Endothelial cell of umbilical vein (primary cell): ENCODE measurements at regions not wholly inside any gene's neighbourhood (a gene's known extent, or its start where the extent isn't known, plus 50 kb on each side); places are given as distances from the start of the nearest gene placed in this dataset.

Source experiments
- EZH2 ChIP-seq: IDR thresholded peaks from 2 replicates; pipeline ENCODE4 v1.6.1; 2012; ENCODE audit warnings: borderline replicate concordance, low read depth, mild to moderate bottlenecking, moderate library complexity, low read length, inconsistent platforms; ENCODE audit not compliant: severe bottlenecking
- POLR2A ChIP-seq: IDR thresholded peaks from 2 replicates; pipeline ENCODE4 v1.6.1; 2012; ENCODE audit warnings: low read depth, mild to moderate bottlenecking, control low read depth, low read length
- POLR2AphosphoS5 ChIP-seq: IDR thresholded peaks from 2 replicates; pipeline ENCODE4 v1.6.1; 2012; ENCODE audit warnings: low read depth, mild to moderate bottlenecking, control low read depth, low read length, moderate library complexity; ENCODE audit not compliant: insufficient read depth
- TF ChIP-seq, protein P1 (sequence below): IDR thresholded peaks from 2 replicates; pipeline ENCODE4 v1.6.1; 2011; ENCODE audit not compliant: insufficient read depth, insufficient read length
- TF ChIP-seq, protein P2 (sequence below), 2 donors: IDR thresholded peaks; 1 replicate in 1 of 2; 2 replicates in 1 of 2; pipeline ENCODE4 v1.5.1; 2011; ENCODE audit warnings: low read length in 2 of 2, mild to moderate bottlenecking in 2 of 2, moderate library complexity in 2 of 2, control low read depth in 1 of 2, inconsistent platforms in 1 of 2, low read depth in 1 of 2; ENCODE audit not compliant: insufficient read depth in 1 of 2; ENCODE audit errors: extremely low read depth in 1 of 2

DNA sequence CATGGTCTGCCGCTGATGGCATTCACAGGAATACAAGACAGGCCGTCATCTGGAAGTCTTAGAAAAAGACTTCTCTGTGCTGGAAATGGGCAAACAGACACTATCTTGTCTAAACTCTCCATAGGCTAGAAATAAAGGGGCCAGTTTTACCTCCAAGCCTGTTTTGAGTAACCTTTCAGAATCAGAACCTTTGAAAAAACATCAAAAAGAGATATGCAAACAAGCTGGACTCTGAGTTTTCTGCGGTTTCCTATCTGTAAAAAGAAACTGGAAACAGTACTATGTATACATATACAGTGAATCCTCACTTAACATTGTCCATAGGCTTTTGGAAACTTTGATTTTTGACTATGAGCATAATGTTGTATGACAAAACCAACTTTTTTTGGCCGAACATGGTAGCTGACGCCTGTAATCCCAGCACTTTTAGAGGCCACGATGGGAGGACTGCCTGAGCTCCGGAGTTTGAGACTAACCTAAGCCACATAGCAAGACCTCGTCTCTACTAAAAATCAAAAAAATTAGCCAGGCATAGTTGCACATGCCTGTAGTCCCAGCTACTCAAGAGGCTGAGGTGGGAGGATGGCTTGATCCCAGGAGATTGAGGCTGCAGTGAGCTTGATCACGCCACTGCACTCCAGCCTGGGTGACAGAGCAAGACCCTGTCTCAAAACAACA is 92.9 kb upstream of the MAX start:
- TF ChIP-seq, protein P1, sequence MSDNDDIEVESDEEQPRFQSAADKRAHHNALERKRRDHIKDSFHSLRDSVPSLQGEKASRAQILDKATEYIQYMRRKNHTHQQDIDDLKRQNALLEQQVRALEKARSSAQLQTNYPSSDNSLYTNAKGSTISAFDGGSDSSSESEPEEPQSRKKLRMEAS = no peak
- TF ChIP-seq, protein P2, sequence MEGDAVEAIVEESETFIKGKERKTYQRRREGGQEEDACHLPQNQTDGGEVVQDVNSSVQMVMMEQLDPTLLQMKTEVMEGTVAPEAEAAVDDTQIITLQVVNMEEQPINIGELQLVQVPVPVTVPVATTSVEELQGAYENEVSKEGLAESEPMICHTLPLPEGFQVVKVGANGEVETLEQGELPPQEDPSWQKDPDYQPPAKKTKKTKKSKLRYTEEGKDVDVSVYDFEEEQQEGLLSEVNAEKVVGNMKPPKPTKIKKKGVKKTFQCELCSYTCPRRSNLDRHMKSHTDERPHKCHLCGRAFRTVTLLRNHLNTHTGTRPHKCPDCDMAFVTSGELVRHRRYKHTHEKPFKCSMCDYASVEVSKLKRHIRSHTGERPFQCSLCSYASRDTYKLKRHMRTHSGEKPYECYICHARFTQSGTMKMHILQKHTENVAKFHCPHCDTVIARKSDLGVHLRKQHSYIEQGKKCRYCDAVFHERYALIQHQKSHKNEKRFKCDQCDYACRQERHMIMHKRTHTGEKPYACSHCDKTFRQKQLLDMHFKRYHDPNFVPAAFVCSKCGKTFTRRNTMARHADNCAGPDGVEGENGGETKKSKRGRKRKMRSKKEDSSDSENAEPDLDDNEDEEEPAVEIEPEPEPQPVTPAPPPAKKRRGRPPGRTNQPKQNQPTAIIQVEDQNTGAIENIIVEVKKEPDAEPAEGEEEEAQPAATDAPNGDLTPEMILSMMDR (IDR thresholded peaks at IDR 0.05; ENCODE audit: extremely low read depth in 1 of 2, insufficient read depth in 1 of 2, low read depth in 1 of 2, low read length in 2 of 2) = no peak
- no peak for TF ChIP-seq POLR2A
- no peak for TF ChIP-seq EZH2
- TF ChIP-seq POLR2AphosphoS5 = no peak
